Right atrium auricular region (tissue), 2 donors: ENCODE measurements at regions not wholly inside any gene's neighbourhood (a gene's known extent, or its start where the extent isn't known, plus 50 kb on each side); places are given as distances from the start of the nearest gene placed in this dataset.

ENCODE experiments used
- DNase-seq: peaks from one replicate; pipeline ENCODE4 v3.0.0-alpha.2; 2019; ENCODE audit warnings: low spot score
- H3K27ac ChIP-seq, 2 donors: fragments of 200-600 bp; sonication (generic); 1 replicate in 1 of 2; 2 replicates in 1 of 2; pipeline ENCODE4 v1.5.1; 2016 to 2019
- H3K27me3 ChIP-seq, 2 donors: fragments of 200-600 bp; sonication (generic); one replicate each; pipeline versions ENCODE4 v1.5.1 to v1.6.0; 2017 to 2019
- H3K36me3 ChIP-seq: fragments of 200-600 bp; sonication (generic); one replicate; pipeline ENCODE4 v1.5.1; 2016
- H3K4me1 ChIP-seq, 2 donors: fragments of 200-600 bp; sonication (generic); one replicate each; pipeline versions ENCODE4 v1.5.1 to v1.6.0; 2017 to 2019
- H3K4me3 ChIP-seq, 2 donors: fragments of 200-600 bp; sonication (generic); 1 replicate in 1 of 2; 2 replicates in 1 of 2; pipeline ENCODE4 v1.5.1; 2017 to 2019; ENCODE audit warnings: mild to moderate bottlenecking in 1 of 2, moderate library complexity in 1 of 2
- H3K9me3 ChIP-seq, 2 donors: fragments of 200-600 bp; sonication (generic); one replicate each; pipeline ENCODE4 v1.5.1; 2019
- CTCF ChIP-seq, 2 donors: fragments of 200-600 bp; sonication (generic); IDR thresholded peaks; one replicate each; pipeline ENCODE4 v1.5.1; 2019; ENCODE audit warnings: antibody characterized with exemption in 2 of 2

- Histone ChIP-seq H3K4me3 (no peak overlapping the region), H3K36me3 (no peaks in the 10 kb centered on the region), H3K4me1 (no peaks in the 10 kb centered on the region), H3K27ac (no peak overlapping the region), H3K27me3 (no peaks in the 10 kb centered on the region), H3K9me3 (no peaks in the 10 kb centered on the region)
- DNase-seq, result no peak
- no peak for TF ChIP-seq CTCF (IDR thresholded peaks at IDR 0.05)
These were observed 113.3 kb downstream of the SLIT2 start for GRCh38 chr4:20364969-20365368.

GRCh38 chr4:20367446-20367845 lies 115.7 kb downstream of the SLIT2 start:
- no peak overlapping the region for H3K27ac ChIP-seq
- H3K4me3 ChIP-seq, result no peak overlapping the region
- DNase-seq, result no peak
- TF ChIP-seq CTCF (IDR thresholded peaks at IDR 0.05), result no peak
- H3K27me3 ChIP-seq, result no peaks in the 10 kb centered on the region
- H3K36me3 ChIP-seq, result no peaks in the 10 kb centered on the region
- no peaks in the 10 kb centered on the region for H3K4me1 ChIP-seq
- H3K9me3 ChIP-seq, result no peaks in the 10 kb centered on the region

GRCh38 chr4:20368926-20369325 lies 117.2 kb downstream of the SLIT2 start:
- Histone ChIP-seq H3K27me3 (no peaks in the 10 kb centered on the region), H3K4me1 (no peaks in the 10 kb centered on the region), H3K36me3 (no peaks in the 10 kb centered on the region), H3K4me3 (no peak overlapping the region), H3K27ac (no peak overlapping the region), H3K9me3 (no peaks in the 10 kb centered on the region)
- no peak for TF ChIP-seq CTCF (IDR thresholded peaks at IDR 0.05)
- DNase-seq, result no peak

- Histone ChIP-seq H3K4me3 (no peak overlapping the region), H3K4me1 (no peaks in the 10 kb centered on the region), H3K27ac (no peak overlapping the region), H3K36me3 (no peaks in the 10 kb centered on the region), H3K9me3 (no peaks in the 10 kb centered on the region), H3K27me3 (no peaks in the 10 kb centered on the region)
- no peak for DNase-seq
- no peak for TF ChIP-seq CTCF (IDR thresholded peaks at IDR 0.05)
These were observed 118.6 kb downstream of the SLIT2 start for GRCh38 chr4:20370274-20370673.

- no peak overlapping the region for H3K4me3 ChIP-seq
- no peak for TF ChIP-seq CTCF (IDR thresholded peaks at IDR 0.05)
- no peaks in the 10 kb centered on the region for H3K4me1 ChIP-seq
- DNase-seq, result no peak
- H3K27ac ChIP-seq, result no peak overlapping the region
- H3K36me3 ChIP-seq, result no peaks in the 10 kb centered on the region
- H3K9me3 ChIP-seq, result no peaks in the 10 kb centered on the region
- H3K27me3 ChIP-seq, result no peaks in the 10 kb centered on the region
These were observed 124.4 kb downstream of the SLIT2 start for GRCh38 chr4:20376070-20376469.

GRCh38 chr4:20378181-20378580 lies 126.5 kb downstream of the SLIT2 start:
- no peak for TF ChIP-seq CTCF (IDR thresholded peaks at IDR 0.05)
- H3K27ac ChIP-seq, result no peak overlapping the region
- H3K27me3 ChIP-seq, result no peaks in the 10 kb centered on the region
- no peaks in the 10 kb centered on the region for H3K36me3 ChIP-seq
- H3K4me3 ChIP-seq, result no peak overlapping the region
- H3K9me3 ChIP-seq, result no peaks in the 10 kb centered on the region
- no peaks in the 10 kb centered on the region for H3K4me1 ChIP-seq
- DNase-seq, result no peak
